WTC11 (cell line): ENCODE measurements at regions not wholly inside any gene's neighbourhood (a gene's known extent, or its start where the extent isn't known, plus 50 kb on each side); places are given as distances from the start of the nearest gene placed in this dataset.

Experiments used
- ATAC-seq: fragments of 200-7000 bp; cut with Tn5 transposase; 2 replicates; pipeline ENCODE4 v1.10.0; 2021; ENCODE audit warnings: mild to moderate bottlenecking, moderate library complexity
- CTCF ChIA-PET: fragments of 300-600 bp; sonication (Branson Sonifier 250); formaldehyde crosslinking; loops from one replicate; lab custom pipeline; 2021; ENCODE audit warnings: antibody characterized with exemption; lab: Charles Lee
- POLR2A ChIA-PET: fragments of 350-600 bp; sonication (Branson Sonifier 250); formaldehyde crosslinking; loops from one replicate; lab custom pipeline; 2021; ENCODE audit warnings: antibody characterized with exemption; lab: Charles Lee
- DNase-seq: peaks from one replicate; pipeline ENCODE4 v3.0.0; 2021; ENCODE audit warnings: low spot score
- H3K27ac Mint-ChIP-seq: 2 replicates; pipeline ENCODE4 v1.8.0; 2021; ENCODE audit warnings: mixed read lengths
- H3K27me3 Mint-ChIP-seq: 2 replicates; pipeline ENCODE4 v1.8.0; 2021; ENCODE audit warnings: low read depth, mild to moderate bottlenecking, moderate library complexity, mixed read lengths
- H3K36me3 Mint-ChIP-seq: 2 replicates; pipeline ENCODE4 v1.8.0; 2021; ENCODE audit warnings: mixed read lengths
- H3K4me1 Mint-ChIP-seq: 2 replicates; pipeline ENCODE4 v1.8.0; 2022; ENCODE audit warnings: mixed read lengths
- H3K4me3 Mint-ChIP-seq: 2 replicates; pipeline ENCODE4 v1.8.0; 2021; ENCODE audit warnings: mild to moderate bottlenecking, moderate library complexity, mixed read lengths
- H3K9me3 Mint-ChIP-seq: 2 replicates; pipeline ENCODE4 v1.8.0; 2021; ENCODE audit warnings: mixed read lengths
- FOXJ3 ChIP-seq: sonication (generic); formaldehyde crosslinking; IDR thresholded peaks from 2 replicates; pipeline ENCODE4 v1.9.0; 2021; ENCODE audit warnings: missing genetic modification reagents, mild to moderate bottlenecking, borderline replicate concordance
- GRHL2 ChIP-seq: fragments of 250-450 bp; sonication (Bioruptor Pico); IDR thresholded peaks from 2 replicates; pipeline ENCODE4 v1.8.0; 2022; ENCODE audit warnings: mild to moderate bottlenecking, moderate library complexity; ENCODE audit not compliant: insufficient replicate concordance, severe bottlenecking
- JAZF1 ChIP-seq: fragments of 250-450 bp; sonication (Bioruptor Pico); IDR thresholded peaks from 2 replicates; pipeline ENCODE4 v1.9.0; 2021; ENCODE audit warnings: moderate library complexity, mild to moderate bottlenecking, inconsistent platforms
- KAT7 ChIP-seq: sonication (generic); formaldehyde crosslinking; IDR thresholded peaks from 2 replicates; pipeline ENCODE4 v1.8.1; 2023; ENCODE audit warnings: missing genetic modification reagents, mild to moderate bottlenecking, borderline replicate concordance
- MXD4 ChIP-seq: fragments of 250-450 bp; sonication (Bioruptor Pico); IDR thresholded peaks from 2 replicates; pipeline ENCODE4 v1.8.0; 2021; ENCODE audit warnings: mild to moderate bottlenecking, moderate library complexity, borderline replicate concordance
- NFATC4 ChIP-seq: fragments of 250-450 bp; sonication (Bioruptor Pico); IDR thresholded peaks from 2 replicates; pipeline ENCODE4 v1.9.0; 2021; ENCODE audit warnings: mild to moderate bottlenecking
- NR2C2 ChIP-seq: sonication (generic); formaldehyde crosslinking; IDR thresholded peaks from 2 replicates; pipeline ENCODE4 v1.8.0; 2022; ENCODE audit warnings: mild to moderate bottlenecking, missing genetic modification reagents
- SP1 ChIP-seq: sonication (generic); formaldehyde crosslinking; conservative IDR thresholded peaks from 2 replicates; pipeline ENCODE4 v1.8.1; 2022; ENCODE audit warnings: missing genetic modification reagents
- TEAD4 ChIP-seq: sonication (generic); formaldehyde crosslinking; IDR thresholded peaks from 2 replicates; pipeline ENCODE4 v1.8.0; 2022; ENCODE audit warnings: mild to moderate bottlenecking, missing genetic modification reagents
- TP53 ChIP-seq: sonication (generic); formaldehyde crosslinking; IDR thresholded peaks from 2 replicates; pipeline ENCODE4 v1.8.1; 2023; ENCODE audit warnings: mild to moderate bottlenecking, missing genetic modification reagents
- ZNF263 ChIP-seq: sonication (generic); formaldehyde crosslinking; IDR thresholded peaks from 2 replicates; pipeline ENCODE4 v1.8.1; 2022; ENCODE audit warnings: low read depth, mild to moderate bottlenecking, moderate library complexity, missing genetic modification reagents
- ZNF317 ChIP-seq: sonication (generic); formaldehyde crosslinking; IDR thresholded peaks from 2 replicates; pipeline ENCODE4 v1.8.1; 2023; ENCODE audit warnings: low read depth, mild to moderate bottlenecking, moderate library complexity, missing genetic modification reagents, borderline replicate concordance
- TF ChIP-seq, protein P1 (sequence below): sonication (generic); formaldehyde crosslinking; IDR thresholded peaks from 2 replicates; pipeline ENCODE4 v1.8.1; 2022; ENCODE audit warnings: low read depth, missing genetic modification reagents, borderline replicate concordance
- TF ChIP-seq, protein P2 (sequence below): sonication (generic); formaldehyde crosslinking; IDR thresholded peaks from 2 replicates; pipeline ENCODE4 v1.8.0; 2022; ENCODE audit warnings: mild to moderate bottlenecking, missing genetic modification reagents
- TF ChIP-seq, protein P3 (sequence below): sonication (generic); formaldehyde crosslinking; IDR thresholded peaks from 2 replicates; pipeline ENCODE4 v1.8.1; 2023; ENCODE audit warnings: mild to moderate bottlenecking, missing genetic modification reagents, moderate library complexity
- TF ChIP-seq, protein P4 (sequence below): sonication (generic); formaldehyde crosslinking; conservative IDR thresholded peaks from 2 replicates; pipeline ENCODE4 v1.8.1; 2023; ENCODE audit warnings: mild to moderate bottlenecking, low read depth, missing genetic modification reagents, moderate library complexity
- TF ChIP-seq, protein P5 (sequence below): sonication (generic); formaldehyde crosslinking; IDR thresholded peaks from 2 replicates; pipeline ENCODE4 v1.8.0; 2022; ENCODE audit warnings: missing genetic modification reagents
- TF ChIP-seq, protein P6 (sequence below): sonication (generic); formaldehyde crosslinking; IDR thresholded peaks from 2 replicates; pipeline ENCODE4 v1.8.1; 2023; ENCODE audit warnings: mild to moderate bottlenecking, moderate library complexity, missing genetic modification reagents

DNA sequence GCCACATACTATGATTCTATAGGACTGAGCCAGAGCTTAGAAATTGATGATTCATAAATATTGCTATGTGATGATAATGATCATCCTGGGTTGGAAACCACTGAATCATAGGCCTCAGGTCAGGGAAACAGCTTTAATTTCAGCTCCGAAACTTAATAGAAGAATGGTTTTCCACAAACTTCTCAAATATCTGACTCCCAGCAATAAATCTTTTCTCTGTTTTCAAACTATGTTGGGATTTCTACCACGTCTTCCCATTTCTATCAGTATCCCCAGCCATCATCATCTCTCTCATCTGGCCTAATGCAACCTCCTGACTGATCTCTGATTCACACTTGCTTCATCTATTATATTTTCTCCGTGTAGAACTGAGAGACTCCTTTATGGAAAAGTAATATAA, 521.8 kb upstream of the AGA start (continued):
- TF ChIP-seq, protein P1, sequence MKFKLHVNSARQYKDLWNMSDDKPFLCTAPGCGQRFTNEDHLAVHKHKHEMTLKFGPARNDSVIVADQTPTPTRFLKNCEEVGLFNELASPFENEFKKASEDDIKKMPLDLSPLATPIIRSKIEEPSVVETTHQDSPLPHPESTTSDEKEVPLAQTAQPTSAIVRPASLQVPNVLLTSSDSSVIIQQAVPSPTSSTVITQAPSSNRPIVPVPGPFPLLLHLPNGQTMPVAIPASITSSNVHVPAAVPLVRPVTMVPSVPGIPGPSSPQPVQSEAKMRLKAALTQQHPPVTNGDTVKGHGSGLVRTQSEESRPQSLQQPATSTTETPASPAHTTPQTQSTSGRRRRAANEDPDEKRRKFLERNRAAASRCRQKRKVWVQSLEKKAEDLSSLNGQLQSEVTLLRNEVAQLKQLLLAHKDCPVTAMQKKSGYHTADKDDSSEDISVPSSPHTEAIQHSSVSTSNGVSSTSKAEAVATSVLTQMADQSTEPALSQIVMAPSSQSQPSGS (CRISPR knock-in tag) = no peak

DNA sequence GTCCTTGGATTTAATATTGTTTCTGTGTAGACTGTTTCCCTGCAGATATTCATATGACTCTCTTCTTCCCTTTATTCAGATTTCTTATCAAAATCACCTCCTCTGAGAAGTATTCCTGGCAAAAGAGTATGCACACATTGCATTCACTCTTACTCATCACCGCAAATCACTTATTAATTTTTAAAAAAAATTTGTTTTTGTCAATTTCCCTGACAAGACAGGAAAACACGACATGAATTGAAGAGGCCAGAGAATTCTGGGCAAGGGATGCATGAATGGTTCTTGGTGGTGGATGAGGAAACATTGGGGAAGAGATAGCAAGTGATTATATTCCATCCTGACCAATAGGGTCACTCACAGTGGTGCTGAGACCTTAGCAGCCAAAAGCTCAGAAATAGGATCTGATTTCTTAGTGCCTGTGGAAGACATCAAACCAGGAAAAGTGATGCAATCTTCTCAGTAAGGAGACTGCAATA, 522.5 kb upstream of the AGA start:
- H3K27ac Mint-ChIP-seq = no peak overlapping the region
- H3K27me3 Mint-ChIP-seq = no peaks in the 10 kb centered on the region
- peak; percentile 52; the same call in 1 of the 2 replicates for ATAC-seq
- no peaks in the 10 kb centered on the region for H3K36me3 Mint-ChIP-seq
- TF ChIP-seq TEAD4 (CRISPR knock-in tag) (no peak), KAT7 (CRISPR knock-in tag) (no peak), NFATC4 (no peak), SP1 (CRISPR knock-in tag) (no peak), ZNF317 (CRISPR knock-in tag) (no peak), FOXJ3 (CRISPR knock-in tag) (no peak), NR2C2 (CRISPR knock-in tag) (no peak), GRHL2 (CRISPR knock-in tag) (no peak), MXD4 (CRISPR knock-in tag) (no peak), JAZF1 (CRISPR knock-in tag) (no peak), TP53 (CRISPR knock-in tag) (no peak), ZNF263 (CRISPR knock-in tag) (no peak)
- TF ChIP-seq, protein P2, sequence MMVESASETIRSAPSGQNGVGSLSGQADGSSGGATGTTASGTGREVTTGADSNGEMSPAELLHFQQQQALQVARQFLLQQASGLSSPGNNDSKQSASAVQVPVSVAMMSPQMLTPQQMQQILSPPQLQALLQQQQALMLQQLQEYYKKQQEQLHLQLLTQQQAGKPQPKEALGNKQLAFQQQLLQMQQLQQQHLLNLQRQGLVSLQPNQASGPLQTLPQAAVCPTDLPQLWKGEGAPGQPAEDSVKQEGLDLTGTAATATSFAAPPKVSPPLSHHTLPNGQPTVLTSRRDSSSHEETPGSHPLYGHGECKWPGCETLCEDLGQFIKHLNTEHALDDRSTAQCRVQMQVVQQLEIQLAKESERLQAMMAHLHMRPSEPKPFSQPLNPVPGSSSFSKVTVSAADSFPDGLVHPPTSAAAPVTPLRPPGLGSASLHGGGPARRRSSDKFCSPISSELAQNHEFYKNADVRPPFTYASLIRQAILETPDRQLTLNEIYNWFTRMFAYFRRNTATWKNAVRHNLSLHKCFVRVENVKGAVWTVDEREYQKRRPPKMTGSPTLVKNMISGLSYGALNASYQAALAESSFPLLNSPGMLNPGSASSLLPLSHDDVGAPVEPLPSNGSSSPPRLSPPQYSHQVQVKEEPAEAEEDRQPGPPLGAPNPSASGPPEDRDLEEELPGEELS (CRISPR knock-in tag) = no peak
- TF ChIP-seq, protein P3, sequence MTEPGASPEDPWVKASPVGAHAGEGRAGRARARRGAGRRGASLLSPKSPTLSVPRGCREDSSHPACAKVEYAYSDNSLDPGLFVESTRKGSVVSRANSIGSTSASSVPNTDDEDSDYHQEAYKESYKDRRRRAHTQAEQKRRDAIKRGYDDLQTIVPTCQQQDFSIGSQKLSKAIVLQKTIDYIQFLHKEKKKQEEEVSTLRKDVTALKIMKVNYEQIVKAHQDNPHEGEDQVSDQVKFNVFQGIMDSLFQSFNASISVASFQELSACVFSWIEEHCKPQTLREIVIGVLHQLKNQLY (CRISPR knock-in tag) = no peak
- TF ChIP-seq, protein P4, sequence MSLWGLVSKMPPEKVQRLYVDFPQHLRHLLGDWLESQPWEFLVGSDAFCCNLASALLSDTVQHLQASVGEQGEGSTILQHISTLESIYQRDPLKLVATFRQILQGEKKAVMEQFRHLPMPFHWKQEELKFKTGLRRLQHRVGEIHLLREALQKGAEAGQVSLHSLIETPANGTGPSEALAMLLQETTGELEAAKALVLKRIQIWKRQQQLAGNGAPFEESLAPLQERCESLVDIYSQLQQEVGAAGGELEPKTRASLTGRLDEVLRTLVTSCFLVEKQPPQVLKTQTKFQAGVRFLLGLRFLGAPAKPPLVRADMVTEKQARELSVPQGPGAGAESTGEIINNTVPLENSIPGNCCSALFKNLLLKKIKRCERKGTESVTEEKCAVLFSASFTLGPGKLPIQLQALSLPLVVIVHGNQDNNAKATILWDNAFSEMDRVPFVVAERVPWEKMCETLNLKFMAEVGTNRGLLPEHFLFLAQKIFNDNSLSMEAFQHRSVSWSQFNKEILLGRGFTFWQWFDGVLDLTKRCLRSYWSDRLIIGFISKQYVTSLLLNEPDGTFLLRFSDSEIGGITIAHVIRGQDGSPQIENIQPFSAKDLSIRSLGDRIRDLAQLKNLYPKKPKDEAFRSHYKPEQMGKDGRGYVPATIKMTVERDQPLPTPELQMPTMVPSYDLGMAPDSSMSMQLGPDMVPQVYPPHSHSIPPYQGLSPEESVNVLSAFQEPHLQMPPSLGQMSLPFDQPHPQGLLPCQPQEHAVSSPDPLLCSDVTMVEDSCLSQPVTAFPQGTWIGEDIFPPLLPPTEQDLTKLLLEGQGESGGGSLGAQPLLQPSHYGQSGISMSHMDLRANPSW (CRISPR knock-in tag) = no peak
- TF ChIP-seq, protein P5, sequence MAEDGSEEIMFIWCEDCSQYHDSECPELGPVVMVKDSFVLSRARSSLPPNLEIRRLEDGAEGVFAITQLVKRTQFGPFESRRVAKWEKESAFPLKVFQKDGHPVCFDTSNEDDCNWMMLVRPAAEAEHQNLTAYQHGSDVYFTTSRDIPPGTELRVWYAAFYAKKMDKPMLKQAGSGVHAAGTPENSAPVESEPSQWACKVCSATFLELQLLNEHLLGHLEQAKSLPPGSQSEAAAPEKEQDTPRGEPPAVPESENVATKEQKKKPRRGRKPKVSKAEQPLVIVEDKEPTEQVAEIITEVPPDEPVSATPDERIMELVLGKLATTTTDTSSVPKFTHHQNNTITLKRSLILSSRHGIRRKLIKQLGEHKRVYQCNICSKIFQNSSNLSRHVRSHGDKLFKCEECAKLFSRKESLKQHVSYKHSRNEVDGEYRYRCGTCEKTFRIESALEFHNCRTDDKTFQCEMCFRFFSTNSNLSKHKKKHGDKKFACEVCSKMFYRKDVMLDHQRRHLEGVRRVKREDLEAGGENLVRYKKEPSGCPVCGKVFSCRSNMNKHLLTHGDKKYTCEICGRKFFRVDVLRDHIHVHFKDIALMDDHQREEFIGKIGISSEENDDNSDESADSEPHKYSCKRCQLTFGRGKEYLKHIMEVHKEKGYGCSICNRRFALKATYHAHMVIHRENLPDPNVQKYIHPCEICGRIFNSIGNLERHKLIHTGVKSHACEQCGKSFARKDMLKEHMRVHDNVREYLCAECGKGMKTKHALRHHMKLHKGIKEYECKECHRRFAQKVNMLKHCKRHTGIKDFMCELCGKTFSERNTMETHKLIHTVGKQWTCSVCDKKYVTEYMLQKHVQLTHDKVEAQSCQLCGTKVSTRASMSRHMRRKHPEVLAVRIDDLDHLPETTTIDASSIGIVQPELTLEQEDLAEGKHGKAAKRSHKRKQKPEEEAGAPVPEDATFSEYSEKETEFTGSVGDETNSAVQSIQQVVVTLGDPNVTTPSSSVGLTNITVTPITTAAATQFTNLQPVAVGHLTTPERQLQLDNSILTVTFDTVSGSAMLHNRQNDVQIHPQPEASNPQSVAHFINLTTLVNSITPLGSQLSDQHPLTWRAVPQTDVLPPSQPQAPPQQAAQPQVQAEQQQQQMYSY (CRISPR knock-in tag) = no peak
- TF ChIP-seq, protein P6, sequence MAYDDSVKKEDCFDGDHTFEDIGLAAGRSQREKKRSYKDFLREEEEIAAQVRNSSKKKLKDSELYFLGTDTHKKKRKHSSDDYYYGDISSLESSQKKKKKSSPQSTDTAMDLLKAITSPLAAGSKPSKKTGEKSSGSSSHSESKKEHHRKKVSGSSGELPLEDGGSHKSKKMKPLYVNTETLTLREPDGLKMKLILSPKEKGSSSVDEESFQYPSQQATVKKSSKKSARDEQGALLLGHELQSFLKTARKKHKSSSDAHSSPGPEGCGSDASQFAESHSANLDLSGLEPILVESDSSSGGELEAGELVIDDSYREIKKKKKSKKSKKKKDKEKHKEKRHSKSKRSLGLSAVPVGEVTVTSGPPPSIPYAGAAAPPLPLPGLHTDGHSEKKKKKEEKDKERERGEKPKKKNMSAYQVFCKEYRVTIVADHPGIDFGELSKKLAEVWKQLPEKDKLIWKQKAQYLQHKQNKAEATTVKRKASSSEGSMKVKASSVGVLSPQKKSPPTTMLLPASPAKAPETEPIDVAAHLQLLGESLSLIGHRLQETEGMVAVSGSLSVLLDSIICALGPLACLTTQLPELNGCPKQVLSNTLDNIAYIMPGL = no peak
- TF ChIP-seq, all 79 proteins: peak for 0
- ChIA-PET POLR2A (no interaction called here), CTCF (no interaction called here)
- Mint-ChIP-seq H3K4me1 (peaks cover 3% of the 10 kb centered on the region), H3K4me3 (no peak overlapping the region), H3K9me3 (no peaks in the 10 kb centered on the region)
- no peak for DNase-seq
